A673 (cell line): ENCODE measurements at regions not wholly inside any gene's neighbourhood (a gene's known extent, or its start where the extent isn't known, plus 50 kb on each side); places are given as distances from the start of the nearest gene placed in this dataset.

Experiments
- BruUV-seq: library from RNA; stranded (reverse); fragments of 400-500 nt; replicated peaks from 2 replicates; lab custom pipeline; 2021; lab: Mats Ljungman, UMichigan
- CTCF ChIA-PET: fragments of 300-600 bp; sonication (Branson Sonifier 250); formaldehyde crosslinking; loops from one replicate; lab custom pipeline; 2022; ENCODE audit warnings: antibody characterized with exemption; lab: Charles Lee
- POLR2A ChIA-PET: fragments of 300-600 bp; sonication (Branson Sonifier 250); formaldehyde crosslinking; loops from one replicate; lab custom pipeline; 2022; ENCODE audit warnings: antibody characterized with exemption; ENCODE audit not compliant: low non-redundant PET; lab: Charles Lee
- DNase-seq: peaks from one replicate; pipeline ENCODE4 v3.0.0-alpha.2; 2015; ENCODE audit warnings: low spot score
- H3K27ac ChIP-seq: fragments of 200-600 bp; sonication (generic); 2 replicates; pipeline ENCODE4 v1.5.1; 2016; ENCODE audit warnings: mixed run types, low read depth, mild to moderate bottlenecking, mixed read lengths, antibody characterized with exemption, low read length; ENCODE audit not compliant: poor library complexity, severe bottlenecking
- H3K27me3 ChIP-seq: fragments of 200-600 bp; sonication (generic); replicated peaks from 2 replicates; pipeline ENCODE4 v1.6.1; 2017; ENCODE audit warnings: mixed run types, low read depth, mild to moderate bottlenecking, mixed read lengths, antibody characterized with exemption, low read length; ENCODE audit not compliant: insufficient read depth, poor library complexity
- H3K36me3 ChIP-seq: fragments of 200-600 bp; sonication (generic); 2 replicates; pipeline ENCODE4 v1.6.1; 2016; ENCODE audit warnings: mixed run types, mild to moderate bottlenecking, mixed read lengths, antibody characterized with exemption, low read length; ENCODE audit not compliant: insufficient read depth, poor library complexity, severe bottlenecking
- H3K4me1 ChIP-seq: fragments of 200-600 bp; sonication (generic); 2 replicates; pipeline ENCODE4 v1.6.1; 2017; ENCODE audit warnings: mixed run types, mild to moderate bottlenecking, mixed read lengths, antibody characterized with exemption, low read length; ENCODE audit not compliant: insufficient read depth, poor library complexity, severe bottlenecking
- H3K4me3 ChIP-seq: fragments of 200-600 bp; sonication (generic); 2 replicates; pipeline ENCODE4 v1.5.1; 2016; ENCODE audit warnings: low read depth, mixed run types, mild to moderate bottlenecking, mixed read lengths, low read length; ENCODE audit not compliant: poor library complexity, severe bottlenecking
- H3K9me3 ChIP-seq: fragments of 200-600 bp; sonication (generic); 2 replicates; pipeline ENCODE4 v1.6.1; 2016; ENCODE audit warnings: mixed run types, low read depth, mild to moderate bottlenecking, mixed read lengths, antibody characterized with exemption, low read length; ENCODE audit not compliant: poor library complexity, severe bottlenecking
- CTCF ChIP-seq: fragments of 300-800, 200-600 bp; sonication (generic); conservative IDR thresholded peaks from 2 replicates; pipeline ENCODE4 v1.5.1; 2017; ENCODE audit warnings: low read depth, mild to moderate bottlenecking, antibody characterized with exemption, low read length, moderate library complexity, mixed read lengths
- EZH2 ChIP-seq: fragments of 200-600 bp; sonication (generic); IDR thresholded peaks from 2 replicates; pipeline ENCODE4 v1.6.1; 2017; ENCODE audit warnings: borderline replicate concordance, low read depth, mild to moderate bottlenecking, mixed read lengths, antibody characterized with exemption, low read length; ENCODE audit not compliant: poor library complexity, severe bottlenecking
- intact Hi-C: fragments of 100-400 bp; cut with micrococcal nuclease; formaldehyde crosslinking; loops from one replicate; pipeline ENCODE4 v1.10.0; 2022; ENCODE audit not compliant: unreplicated experiment

- Histone ChIP-seq H3K27me3 (peaks cover 5% of the 10 kb centered on the region), H3K4me3 (no peak overlapping the region), H3K36me3 (no peaks in the 10 kb centered on the region), H3K27ac (no peak overlapping the region), H3K9me3 (no peaks in the 10 kb centered on the region), H3K4me1 (no peaks in the 10 kb centered on the region)
- POLR2A ChIA-PET, result no interaction called here
- DNase-seq, result no peak
- CTCF ChIA-PET, result no interaction called here
- intact Hi-C loops, result no loop called here
- no TSS peak for BruUV-seq
- no peak for TF ChIP-seq EZH2
Measured at GRCh38 chr2:156736950-156737349, 300.8 kb downstream of the GPD2 start.

- CTCF ChIA-PET, result no interaction called here
- BruUV-seq, result no TSS peak
- intact Hi-C loops, result no loop called here
- Histone ChIP-seq H3K27me3 (peaks cover 5% of the 10 kb centered on the region), H3K36me3 (no peaks in the 10 kb centered on the region), H3K4me3 (no peak overlapping the region), H3K4me1 (no peaks in the 10 kb centered on the region), H3K9me3 (no peaks in the 10 kb centered on the region), H3K27ac (no peak overlapping the region)
- POLR2A ChIA-PET, result no interaction called here
- no peak for DNase-seq
- TF ChIP-seq CTCF (no peak), EZH2 (no peak)
Measured at GRCh38 chr2:156739301-156739700, 303.1 kb downstream of the GPD2 start.

- Histone ChIP-seq H3K27me3 (no peaks in the 10 kb centered on the region), H3K36me3 (no peaks in the 10 kb centered on the region), H3K4me1 (no peaks in the 10 kb centered on the region), H3K27ac (no peak overlapping the region), H3K4me3 (no peak overlapping the region), H3K9me3 (no peaks in the 10 kb centered on the region)
- DNase-seq, result no peak
- CTCF ChIA-PET, result no interaction called here
- POLR2A ChIA-PET, result no interaction called here
- BruUV-seq, result no TSS peak
- intact Hi-C loops, result no loop called here
- TF ChIP-seq CTCF (no peak), EZH2 (no peak)
Measured at GRCh38 chr2:156745619-156746018, 309.4 kb downstream of the GPD2 start.

- no peak for DNase-seq
- Histone ChIP-seq H3K4me1 (no peaks in the 10 kb centered on the region), H3K27ac (no peak overlapping the region), H3K9me3 (no peaks in the 10 kb centered on the region), H3K4me3 (no peak overlapping the region), H3K27me3 (no peaks in the 10 kb centered on the region), H3K36me3 (no peaks in the 10 kb centered on the region)
- CTCF ChIA-PET, result no interaction called here
- POLR2A ChIA-PET, result no interaction called here
- intact Hi-C loops, result no loop called here
- TF ChIP-seq CTCF (no peak), EZH2 (no peak)
- no TSS peak for BruUV-seq
Measured at GRCh38 chr2:156748221-156748620, 312.0 kb downstream of the GPD2 start.
